SK-N-DZ (cell line): ENCODE measurements at regions not wholly inside any gene's neighbourhood (a gene's known extent, or its start where the extent isn't known, plus 50 kb on each side); places are given as distances from the start of the nearest gene placed in this dataset.

Experiments
- DNase-seq: peaks from one replicate; pipeline ENCODE4 v3.0.0-alpha.2; 2015; ENCODE audit warnings: low spot score

DNA sequence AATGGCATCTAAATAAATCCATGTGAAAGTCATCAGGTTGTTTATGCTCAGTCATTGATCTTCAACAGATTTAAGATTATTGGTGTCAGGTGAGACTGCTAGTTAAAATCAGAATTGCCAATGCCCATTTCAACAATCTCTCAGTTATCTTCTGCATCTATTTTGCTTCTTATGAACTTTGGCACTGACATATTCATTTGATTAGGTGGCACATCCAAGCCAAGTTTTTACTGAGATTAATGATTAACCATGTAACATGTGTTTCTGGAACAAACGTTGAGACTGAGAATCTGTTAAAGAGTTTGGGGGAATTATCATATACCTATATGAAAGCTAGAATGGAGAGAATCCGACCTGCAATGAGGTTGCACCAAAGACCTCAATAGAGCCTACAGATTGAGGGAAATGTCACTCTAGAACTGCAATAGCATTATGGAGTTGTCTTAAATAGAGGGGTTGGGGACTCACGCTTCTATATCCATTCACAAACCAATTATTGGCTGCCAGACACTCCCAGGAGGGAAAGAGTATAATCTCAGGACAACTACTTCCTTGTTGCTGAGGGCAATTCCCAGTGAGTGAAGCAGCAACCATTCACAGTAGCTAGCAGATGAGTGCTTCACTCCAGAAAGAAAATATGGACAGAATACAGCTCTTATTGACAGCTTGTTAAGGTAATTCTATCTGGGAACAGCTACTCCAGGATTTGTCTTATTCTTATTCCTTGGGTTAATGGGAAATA, 891.3 kb downstream of the SQOR start:
- no peak for DNase-seq

DNA sequence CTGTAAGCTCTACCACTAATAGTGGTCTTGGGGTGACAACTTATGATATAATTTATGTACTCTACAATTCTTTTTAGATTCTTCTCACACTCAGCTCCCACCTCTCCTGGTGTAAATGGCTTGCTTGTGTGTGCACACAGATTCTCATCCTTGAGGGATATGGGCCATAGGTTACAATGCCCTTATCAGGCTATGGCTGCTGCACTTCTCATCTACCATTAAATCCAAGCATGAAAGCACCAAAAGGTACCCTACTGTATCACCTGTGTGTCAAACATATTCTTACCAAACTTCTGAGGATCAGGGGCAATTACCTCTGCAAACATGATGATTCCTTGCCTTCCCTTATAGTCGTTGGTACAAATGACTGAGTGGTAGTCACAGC, 891.9 kb downstream of the SQOR start:
- DNase-seq: no peak

DNA sequence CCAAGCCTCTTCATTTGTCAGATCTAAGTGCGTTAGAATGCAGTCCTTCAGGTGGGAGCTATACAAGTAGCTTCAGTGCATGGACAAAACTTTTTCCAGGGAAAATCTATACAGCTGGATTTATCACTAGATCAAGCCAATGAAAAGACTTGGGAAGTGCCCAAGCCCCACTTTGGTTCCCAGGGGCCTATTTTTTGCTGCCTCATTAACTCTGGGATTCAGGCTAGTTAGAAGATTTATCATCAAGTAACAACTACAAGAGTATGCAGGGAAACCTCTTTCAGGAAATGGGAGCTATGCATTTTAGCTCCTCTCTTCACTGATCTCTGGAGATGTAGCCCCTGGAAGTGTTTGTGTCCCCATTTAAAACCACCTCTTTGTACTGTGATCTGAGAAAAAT, 908.8 kb downstream of the SQOR start:
- DNase-seq: no peak

DNA sequence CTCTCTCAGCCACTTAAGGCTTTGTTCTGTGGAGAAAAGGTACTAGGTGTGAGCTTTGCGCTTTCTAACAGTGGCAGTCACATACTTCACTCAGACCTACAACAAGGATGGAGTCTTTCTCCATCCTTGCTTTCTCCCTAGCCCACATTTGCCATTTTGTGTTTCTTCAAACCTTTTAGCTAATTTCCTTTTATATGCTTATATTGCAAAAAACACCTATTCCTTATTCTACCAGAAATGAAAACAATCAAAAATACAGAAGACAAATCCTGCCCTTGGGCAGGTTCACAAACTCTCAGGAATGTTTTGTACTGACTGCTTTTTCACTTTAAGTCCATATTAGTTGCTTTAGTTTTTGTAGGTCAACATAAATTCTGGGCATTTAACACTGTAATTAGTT, 914.2 kb downstream of the SQOR start:
- DNase-seq: no peak

DNA sequence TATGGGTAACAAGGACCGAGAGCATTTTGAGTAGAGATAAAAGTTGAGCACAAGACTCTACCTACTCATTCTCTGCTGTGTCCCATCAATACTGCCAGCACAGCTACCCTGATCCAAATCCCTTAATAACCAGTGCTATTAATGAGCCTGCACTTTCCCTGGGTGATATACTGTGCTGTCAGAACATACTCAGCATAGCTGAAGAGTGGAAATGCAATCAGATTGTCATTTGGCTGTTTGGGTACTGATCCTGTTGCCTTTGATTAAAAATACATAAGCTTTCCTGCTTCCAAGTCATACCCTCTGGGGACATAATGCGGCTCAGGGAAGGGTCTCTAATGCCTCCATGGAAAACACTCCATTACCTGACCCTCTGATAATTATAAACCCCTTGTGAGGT, 917.5 kb downstream of the SQOR start:
- no peak for DNase-seq

DNA sequence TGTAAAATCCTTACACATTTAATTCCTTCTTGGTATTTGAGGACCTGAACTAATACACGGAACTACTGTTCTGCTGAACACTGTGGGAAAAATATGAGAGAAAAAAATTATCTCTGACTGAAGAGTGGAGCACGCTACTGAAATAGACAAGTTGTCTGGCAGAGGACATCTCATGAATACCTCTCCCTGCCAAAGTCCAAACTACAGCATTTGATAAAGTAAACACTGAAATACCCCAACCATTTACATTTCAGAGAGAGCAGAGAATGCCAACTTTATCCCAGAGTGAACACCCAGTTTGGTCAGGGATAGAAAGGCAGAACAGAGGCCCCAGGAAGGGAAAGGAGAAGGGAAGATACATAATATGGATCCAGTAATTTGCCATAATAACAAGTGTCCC, 920.7 kb downstream of the SQOR start:
- DNase-seq: no peak

DNA sequence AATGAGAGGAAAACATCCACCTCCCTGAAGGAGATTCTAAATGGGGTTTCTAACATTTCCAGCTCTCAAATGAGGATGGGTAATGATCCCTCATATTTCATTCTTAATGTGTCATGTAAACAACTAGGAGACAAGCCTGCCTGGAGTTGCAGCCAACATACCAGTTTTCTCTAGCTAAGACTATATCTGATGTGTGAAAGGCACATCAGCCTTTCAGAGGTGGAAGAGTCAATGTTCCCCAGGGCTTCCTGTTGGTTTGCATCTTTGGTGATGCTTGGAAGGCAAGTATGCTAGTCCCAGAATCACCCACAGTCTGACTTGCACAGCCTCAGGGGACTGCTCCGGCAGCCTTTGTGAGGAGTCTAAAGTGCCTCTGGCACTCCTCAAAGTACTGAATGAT, 921.2 kb downstream of the SQOR start:
- DNase-seq: peak; percentile 45

DNA sequence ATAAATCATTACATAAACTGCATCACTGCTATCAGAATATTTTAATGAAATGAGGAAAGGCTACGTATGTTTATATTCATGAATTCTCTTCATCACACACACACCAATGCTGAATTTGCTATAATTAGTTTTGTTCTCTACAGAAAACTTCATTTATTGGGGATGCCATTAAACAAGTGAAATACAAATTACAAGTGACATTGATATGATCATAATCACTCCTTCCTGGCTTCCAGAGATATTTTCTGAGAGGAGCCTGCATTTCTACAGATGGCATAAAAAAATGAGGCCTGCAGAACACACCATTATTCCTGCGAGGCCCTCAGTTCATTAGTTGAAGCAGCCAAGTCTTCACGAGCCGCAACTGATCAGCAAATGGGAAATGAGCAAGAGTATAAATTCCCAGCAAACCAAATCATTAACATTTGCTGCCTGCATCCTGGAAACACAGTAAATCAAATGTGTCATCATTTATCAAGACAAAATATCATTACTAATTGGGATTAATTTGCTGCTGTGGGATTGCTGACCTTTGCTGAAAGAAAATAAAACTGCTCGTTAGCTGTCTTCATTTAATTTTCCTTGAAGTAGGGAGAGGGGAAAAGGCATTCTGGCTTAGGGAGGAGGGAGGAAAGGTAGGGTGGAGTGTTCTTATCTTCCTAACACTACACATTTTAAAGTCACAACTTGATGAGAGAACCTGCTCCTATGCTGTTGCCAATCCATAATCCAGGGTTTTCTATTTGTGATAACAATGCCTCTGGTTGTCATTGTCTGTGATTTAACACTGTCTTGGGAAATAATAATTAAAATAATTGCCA, 921.9 kb downstream of the SQOR start:
- DNase-seq: peak; percentile 73

DNA sequence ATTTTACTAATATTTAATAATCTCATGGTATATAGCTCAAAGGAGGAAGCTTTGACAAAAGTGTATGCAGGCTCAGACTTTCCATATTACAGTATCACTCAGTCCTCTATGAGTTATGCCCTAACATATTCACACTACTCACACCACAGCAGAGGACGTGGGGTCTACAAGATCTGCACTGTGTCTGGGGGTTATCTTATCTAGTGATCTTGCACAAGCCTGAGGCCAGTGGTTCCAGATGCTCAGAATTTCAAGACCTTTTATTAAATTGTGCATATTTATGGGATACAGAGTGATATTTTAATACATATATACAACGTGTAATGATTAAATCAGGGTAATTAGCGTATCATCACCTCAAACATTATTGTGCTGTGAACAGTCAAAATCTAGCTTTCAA, 933.1 kb downstream of the SQOR start:
- DNase-seq: peak; percentile 85

DNA sequence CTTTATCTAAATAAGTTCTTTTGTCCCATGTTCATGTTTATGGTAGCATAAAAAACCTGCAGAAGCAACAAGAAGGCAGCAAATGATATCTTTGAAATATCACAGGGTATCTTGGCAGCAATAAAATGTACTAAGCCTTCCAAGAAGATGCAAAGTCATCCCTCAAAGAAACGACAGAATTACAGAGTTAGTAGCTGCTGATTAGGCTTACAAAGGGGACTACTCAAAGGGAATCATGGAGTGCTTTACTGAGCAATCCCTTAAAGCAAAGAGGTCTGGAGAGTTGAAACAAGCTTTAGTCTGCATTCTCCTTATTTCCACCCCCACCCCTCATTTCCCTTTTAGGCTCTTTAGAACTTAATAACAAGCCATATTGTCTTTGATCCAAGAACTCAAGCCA, 935.0 kb downstream of the SQOR start:
- DNase-seq: no peak

DNA sequence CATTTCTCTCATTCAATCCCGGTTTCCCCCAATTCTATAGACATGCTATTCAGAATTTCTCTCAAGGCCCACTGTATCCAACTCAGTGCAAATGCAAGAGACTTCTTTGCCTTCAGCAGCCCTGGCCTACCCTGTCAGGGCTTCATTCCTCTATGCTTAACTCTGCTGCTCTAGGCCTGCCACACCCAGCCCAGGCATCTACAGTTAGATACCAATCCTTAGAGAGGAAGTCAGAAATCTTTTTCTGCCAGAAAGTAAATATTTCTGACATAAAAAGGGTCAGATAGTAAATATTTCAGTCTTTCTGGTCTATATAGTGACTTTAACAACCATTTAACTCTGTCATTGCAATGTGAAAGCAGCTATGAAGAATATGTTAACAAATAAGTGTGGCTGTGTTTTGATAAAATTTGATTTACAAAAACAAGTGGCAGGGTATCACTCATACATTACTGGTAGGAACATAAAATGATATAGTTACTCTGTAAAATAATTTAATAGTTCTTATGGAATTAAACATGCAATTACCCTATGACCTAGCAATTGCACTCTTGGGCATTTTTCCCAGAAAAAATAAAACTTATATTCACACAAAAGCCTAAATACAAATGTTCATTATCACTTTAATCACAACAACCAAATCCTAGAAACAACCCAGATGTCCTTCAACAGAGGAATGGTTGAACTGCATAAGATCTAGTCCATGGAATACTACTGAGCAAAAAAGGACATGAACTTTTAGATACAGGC, 942.0 kb downstream of the SQOR start:
- DNase-seq: no peak

DNA sequence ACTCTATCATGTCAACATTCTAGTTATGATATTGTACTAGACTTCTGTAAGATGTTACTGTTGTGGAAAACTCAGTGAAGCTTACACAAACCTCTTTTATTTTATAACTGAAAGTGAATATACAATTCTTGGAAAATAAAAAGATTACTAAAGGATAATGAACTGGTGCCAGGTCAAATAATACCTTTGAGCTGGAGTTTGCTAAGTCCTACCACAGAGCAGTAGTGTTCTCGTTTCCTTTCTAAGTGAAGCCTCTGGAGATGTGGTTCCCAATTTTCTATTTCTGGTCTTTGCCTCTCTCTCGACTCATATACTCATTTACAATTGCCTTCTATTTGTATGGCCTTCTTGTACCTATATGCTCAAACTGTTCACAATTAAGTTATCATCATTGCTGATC, 942.9 kb downstream of the SQOR start:
- DNase-seq: no peak

DNA sequence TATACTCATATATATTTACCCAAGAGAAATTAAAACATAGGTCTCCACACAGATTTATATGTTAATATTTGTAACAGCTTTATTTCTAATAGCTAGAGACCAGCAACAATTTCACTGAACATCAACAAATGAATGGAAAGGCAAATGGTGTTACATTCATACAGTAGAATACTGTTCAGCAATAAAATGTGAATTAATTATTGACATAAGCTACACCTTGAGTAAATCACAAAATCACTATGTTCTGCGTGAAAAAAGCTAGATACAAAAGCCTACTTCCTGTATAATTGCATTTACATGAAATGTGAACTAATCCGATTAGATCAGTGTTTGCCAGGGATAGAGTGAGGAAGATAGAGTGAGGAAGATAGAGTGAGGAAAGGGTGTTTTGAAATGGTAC, 945.7 kb downstream of the SQOR start:
- DNase-seq: no peak

DNA sequence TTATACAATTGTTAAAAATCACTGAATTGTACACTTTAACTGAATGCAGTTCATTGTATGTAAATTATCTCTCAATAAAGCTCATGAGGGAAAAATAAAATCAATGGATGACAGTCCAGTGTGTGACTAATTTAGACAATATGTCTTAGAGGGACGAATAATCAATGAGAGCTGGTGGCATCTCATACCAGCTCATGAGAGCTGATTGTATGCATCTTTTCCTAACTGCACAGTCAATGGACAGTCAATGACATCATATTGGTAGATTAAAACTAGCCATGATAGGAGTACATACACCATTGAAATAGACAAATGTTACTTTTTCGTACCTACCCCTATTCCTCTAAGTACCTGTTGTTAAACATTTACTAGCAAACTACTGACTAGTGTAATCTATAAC, 946.1 kb downstream of the SQOR start:
- no peak for DNase-seq

DNA sequence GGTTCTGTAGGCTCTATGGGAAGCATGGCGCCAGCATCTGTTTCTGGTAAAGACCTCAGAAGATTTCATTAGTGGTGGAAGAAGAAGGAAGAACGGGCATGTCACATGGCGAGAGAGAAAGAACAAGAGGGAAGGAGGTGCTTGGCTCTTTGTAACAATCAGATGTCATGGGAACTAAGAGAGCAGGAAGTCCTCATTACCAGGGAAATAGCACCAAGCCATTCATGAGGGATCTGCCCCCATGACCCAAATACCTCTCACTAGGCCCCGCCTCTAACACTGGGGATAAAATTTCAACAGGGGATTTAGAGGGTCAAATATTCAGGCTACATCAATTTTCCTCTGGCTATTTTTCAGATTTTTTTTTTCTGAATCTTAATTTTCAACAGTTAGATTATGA, 954.3 kb downstream of the SQOR start:
- DNase-seq: no peak

DNA sequence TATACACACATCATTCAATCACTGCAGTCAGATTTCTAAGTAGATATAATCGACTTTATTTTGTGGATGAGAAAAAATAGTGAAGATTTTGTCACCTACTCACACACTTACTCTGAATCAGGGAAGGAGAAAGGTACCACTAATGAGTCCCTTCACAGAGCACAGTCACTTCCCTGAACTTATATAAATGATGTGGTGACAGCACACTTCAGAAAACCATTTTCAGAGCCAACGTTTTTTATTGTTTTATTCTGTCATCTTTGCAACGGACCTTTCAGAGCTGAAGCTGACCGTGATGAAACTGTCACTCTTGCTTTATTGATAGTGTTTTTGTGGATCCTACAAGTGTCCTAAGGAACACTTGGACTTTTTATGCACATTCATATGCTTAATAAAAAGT, 956.6 kb downstream of the SQOR start:
- DNase-seq: no peak

DNA sequence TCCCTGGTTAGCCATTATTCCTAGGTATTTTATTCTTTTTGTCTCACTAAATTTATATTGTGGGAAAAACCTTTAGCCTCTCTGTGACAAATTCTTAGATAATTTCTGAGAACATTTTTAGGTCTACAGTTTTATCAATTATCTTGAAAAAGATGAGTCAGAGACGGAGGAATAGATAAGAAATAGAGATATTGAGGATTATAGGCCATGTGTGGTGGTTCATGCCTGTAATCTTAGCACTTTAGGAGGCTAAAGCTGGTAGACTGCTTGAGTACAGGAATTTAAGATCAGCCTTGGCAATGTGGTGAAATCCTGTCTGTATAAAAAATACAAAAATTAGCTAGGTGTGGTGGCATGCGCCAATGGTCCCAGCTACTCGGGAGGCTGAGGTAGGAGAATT, 960.2 kb downstream of the SQOR start:
- no peak for DNase-seq

DNA sequence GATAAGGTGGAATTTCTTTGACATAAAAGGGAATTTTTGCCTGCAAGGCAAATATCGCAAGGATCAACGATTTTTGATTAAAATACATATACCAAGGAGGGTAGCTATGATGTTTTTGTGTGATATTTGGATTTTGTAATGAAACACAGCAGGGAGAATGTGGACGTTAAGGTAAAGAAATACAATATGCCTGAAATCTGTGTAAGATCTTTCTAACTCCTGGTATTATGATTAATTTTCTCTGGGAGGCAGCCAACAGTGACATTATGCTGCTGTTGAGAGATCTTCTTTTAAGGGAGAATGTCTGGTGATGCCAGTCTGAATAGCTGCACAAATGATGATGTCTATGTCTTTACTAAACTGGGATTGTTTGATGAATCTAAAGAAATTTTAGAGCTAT, 972.2 kb downstream of the SQOR start:
- no peak for DNase-seq

DNA sequence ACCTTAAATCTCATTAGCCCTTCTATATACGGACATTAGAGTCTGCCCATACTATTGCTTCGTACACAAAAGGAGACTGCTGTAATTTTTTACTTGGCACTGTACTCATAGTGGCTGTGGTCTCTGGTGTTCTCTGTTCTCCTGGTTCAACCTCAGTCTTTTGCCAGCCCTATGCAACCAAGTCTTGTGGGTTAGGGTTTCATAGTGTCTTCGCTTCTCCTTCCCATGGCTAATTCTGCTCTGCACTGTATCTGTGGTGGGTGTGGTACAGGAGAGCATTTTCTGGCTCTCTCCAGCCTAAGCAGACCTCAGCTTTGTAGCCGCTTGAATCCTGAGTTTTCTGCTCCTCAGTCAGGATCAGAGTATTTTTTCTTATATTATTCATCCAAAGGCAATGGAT, 981.2 kb downstream of the SQOR start:
- no peak for DNase-seq

DNA sequence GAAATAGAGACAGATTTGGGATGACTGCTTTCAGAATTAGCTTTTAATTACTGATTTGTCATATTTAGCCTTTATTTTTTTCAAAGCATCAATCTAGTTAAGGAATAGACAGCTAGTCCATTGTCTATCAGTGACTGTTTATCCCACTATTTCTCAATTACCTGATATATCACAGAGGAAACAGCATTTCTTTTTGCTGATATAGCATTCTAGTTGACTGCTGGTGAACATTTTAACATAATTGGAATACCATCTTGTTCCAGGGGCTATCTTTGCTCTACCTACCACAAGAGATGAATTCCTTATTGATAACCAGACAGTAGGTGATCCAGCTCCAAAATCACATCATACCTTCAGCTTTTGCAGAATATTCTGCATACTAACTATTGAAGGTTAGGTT, 982.7 kb downstream of the SQOR start:
- no peak for DNase-seq

DNA sequence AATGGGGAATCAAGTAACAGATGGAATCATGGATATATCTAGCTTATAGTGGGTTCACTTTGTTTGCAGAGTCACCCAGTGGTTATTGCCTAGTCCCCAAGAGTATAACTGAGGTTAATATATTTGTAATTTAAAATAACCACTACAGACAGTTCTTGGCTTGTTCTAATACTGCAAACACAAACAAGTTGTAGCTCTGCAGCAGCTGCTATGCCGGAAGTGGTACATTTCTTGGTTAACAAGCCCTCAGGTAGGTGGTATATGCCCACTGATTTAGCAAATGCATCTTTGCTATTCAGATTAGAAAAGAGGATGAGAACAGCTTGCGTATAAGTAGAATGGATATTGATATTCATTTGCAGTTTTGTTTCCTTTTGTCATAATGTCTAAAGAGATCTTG, 984.2 kb downstream of the SQOR start:
- no peak for DNase-seq

DNA sequence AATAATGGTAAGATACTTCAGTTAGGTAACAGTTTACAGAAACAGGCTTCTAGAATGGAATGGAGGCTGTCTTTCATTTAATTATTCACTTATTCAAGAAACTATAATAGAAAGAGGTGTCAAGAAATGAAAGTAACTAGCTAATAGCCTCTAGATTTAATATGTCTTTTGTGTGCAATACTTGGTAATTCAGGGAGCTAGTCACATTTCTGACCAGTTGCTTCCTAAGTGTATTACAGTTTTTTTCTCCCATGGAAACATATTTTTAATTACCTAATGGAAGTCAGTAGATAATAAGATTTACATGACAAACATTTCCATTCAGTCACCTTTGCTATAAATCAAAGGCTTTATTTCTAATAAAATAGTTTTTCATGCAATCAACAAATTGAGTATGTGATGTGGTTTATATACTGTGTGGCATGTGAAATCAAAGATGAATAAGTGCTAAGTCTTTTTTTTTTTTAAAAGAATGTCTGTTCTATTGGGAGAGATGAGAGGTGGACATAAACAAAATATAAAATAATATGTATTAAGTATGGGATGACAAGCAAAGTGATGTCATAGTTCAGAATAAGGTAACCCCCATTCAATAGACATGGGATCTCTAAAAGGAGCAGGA, 985.7 kb downstream of the SQOR start:
- DNase-seq: no peak
